GM23248 (cell line): ENCODE measurements at regions not wholly inside any gene's neighbourhood (a gene's known extent, or its start where the extent isn't known, plus 50 kb on each side); places are given as distances from the start of the nearest gene placed in this dataset.

ENCODE experiments used
- DNase-seq: peaks from one replicate; pipeline ENCODE4 v3.0.0-alpha.2; 2015
- H2AFZ ChIP-seq: fragments of 200-600 bp; sonication (generic); 2 replicates; pipeline ENCODE4 v1.6.1; 2016; ENCODE audit warnings: antibody characterized with exemption
- H3F3A ChIP-seq: fragments of 200-600 bp; sonication (generic); 2 replicates; pipeline ENCODE4 v1.6.1; 2016; ENCODE audit warnings: mild to moderate bottlenecking, antibody characterized with exemption, mixed run types; ENCODE audit not compliant: insufficient read depth
- H3K27ac ChIP-seq: fragments of 200-600 bp; sonication (generic); 2 replicates; pipeline ENCODE4 v1.5.1; 2016; ENCODE audit warnings: mild to moderate bottlenecking
- H3K27me3 ChIP-seq: fragments of 200-600 bp; sonication (generic); replicated peaks from 2 replicates; pipeline ENCODE4 v1.6.1; 2016; ENCODE audit warnings: mild to moderate bottlenecking; ENCODE audit not compliant: insufficient read depth
- H3K36me3 ChIP-seq: fragments of 200-600 bp; sonication (generic); 2 replicates; pipeline ENCODE4 v1.6.1; 2016; ENCODE audit warnings: low read depth, mild to moderate bottlenecking
- H3K4me1 ChIP-seq: fragments of 200-600 bp; sonication (generic); 2 replicates; pipeline ENCODE4 v1.6.1; 2016; ENCODE audit warnings: mild to moderate bottlenecking; ENCODE audit not compliant: insufficient read depth
- H3K4me2 ChIP-seq: fragments of 200-600 bp; sonication (generic); one replicate; pipeline ENCODE4 v1.6.1; 2016; ENCODE audit warnings: mild to moderate bottlenecking; ENCODE audit not compliant: unreplicated experiment
- H3K4me3 ChIP-seq: fragments of 200-600 bp; sonication (generic); 2 replicates; pipeline ENCODE4 v1.5.1; 2016; ENCODE audit warnings: mild to moderate bottlenecking
- H3K79me2 ChIP-seq: fragments of 200-600 bp; sonication (generic); 2 replicates; pipeline ENCODE4 v1.6.1; 2016; ENCODE audit warnings: mild to moderate bottlenecking; ENCODE audit not compliant: insufficient read depth
- H3K9ac ChIP-seq: fragments of 200-600 bp; sonication (generic); 2 replicates; pipeline ENCODE4 v1.6.1; 2016; ENCODE audit warnings: mild to moderate bottlenecking
- H3K9me2 ChIP-seq: fragments of 200-600 bp; sonication (generic); 2 replicates; pipeline ENCODE4 v1.6.1; 2016; ENCODE audit warnings: mixed run types, mild to moderate bottlenecking, moderate library complexity; ENCODE audit not compliant: insufficient read depth
- H3K9me3 ChIP-seq: fragments of 200-600 bp; sonication (generic); one replicate; pipeline ENCODE4 v1.6.1; 2017; ENCODE audit warnings: low read depth
- H4K20me1 ChIP-seq: fragments of 200-600 bp; sonication (generic); 2 replicates; pipeline ENCODE4 v1.6.0; 2016; ENCODE audit not compliant: insufficient read depth
- EZH2 ChIP-seq: fragments of 200-600 bp; sonication (generic); IDR thresholded peaks from 2 replicates; pipeline ENCODE4 v1.6.1; 2018; ENCODE audit warnings: antibody characterized with exemption, mild to moderate bottlenecking; ENCODE audit not compliant: insufficient read depth, poor library complexity, severe bottlenecking
- EZH2phosphoT487 ChIP-seq: fragments of 200-600 bp; sonication (generic); IDR thresholded peaks from 2 replicates; pipeline ENCODE4 v1.6.1; 2018; ENCODE audit warnings: antibody characterized with exemption, moderate library complexity, mild to moderate bottlenecking, low read depth; ENCODE audit not compliant: insufficient read depth
- WGBS, 2 experiments: methylation state at CpG; one replicate each; pipeline ENCODE4 v1.1.6; 2015 to 2017; ENCODE audit warnings: low lambda C conversion rate in 2 of 2, low coverage in 1 of 2; ENCODE audit errors: missing lambda C conversion rate in 2 of 2; 5-methylcytosine and 5-hydroxymethylcytosine counted together
- in situ Hi-C: fragments of 300-500 bp; cut with MboI; formaldehyde crosslinking; loops from 2 replicates; pipeline ENCODE4 v1.15.0; 2020

DNA sequence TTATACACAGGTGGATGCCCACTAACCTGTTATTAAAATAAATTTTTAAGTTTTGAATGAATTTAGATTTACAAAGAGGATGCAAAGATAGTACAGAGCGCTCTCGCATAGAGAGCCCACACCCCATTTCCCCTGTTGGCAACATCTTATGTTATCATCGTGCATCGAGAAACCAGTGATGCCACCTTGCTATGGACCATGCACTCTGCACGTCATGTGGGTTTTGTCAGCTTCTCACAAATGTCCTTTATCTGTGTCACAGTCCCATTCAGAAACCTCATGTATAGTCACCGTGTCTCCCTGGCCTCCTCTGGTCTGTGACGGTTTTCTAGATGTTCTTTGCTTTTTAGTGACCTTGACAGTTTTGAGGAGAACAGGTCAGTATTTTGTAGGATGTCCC lies 60.0 kb downstream of the ING1 start:
- no peak overlapping the region for H3K4me2 ChIP-seq
- H3K9ac ChIP-seq = no peak overlapping the region
- no peaks in the 10 kb centered on the region for H3F3A ChIP-seq
- H2AFZ ChIP-seq = no peak overlapping the region
- no peak for DNase-seq
- H4K20me1 ChIP-seq = no peaks in the 10 kb centered on the region
- no peaks in the 10 kb centered on the region for H3K9me3 ChIP-seq
- in situ Hi-C loops = no loop called here
- TF ChIP-seq EZH2 (no peak), EZH2phosphoT487 (no peak)
- no peaks in the 10 kb centered on the region for H3K79me2 ChIP-seq
- H3K9me2 ChIP-seq = no peaks in the 10 kb centered on the region
- H3K36me3 ChIP-seq = no peaks in the 10 kb centered on the region
- H3K27me3 ChIP-seq = no peaks in the 10 kb centered on the region
- no peak overlapping the region for H3K4me3 ChIP-seq
- WGBS, 2 experiments = 85 to 87% methylated on average over 7 of the region's 7 CpGs
- H3K4me1 ChIP-seq = no peaks in the 10 kb centered on the region
- no peak overlapping the region for H3K27ac ChIP-seq

DNA sequence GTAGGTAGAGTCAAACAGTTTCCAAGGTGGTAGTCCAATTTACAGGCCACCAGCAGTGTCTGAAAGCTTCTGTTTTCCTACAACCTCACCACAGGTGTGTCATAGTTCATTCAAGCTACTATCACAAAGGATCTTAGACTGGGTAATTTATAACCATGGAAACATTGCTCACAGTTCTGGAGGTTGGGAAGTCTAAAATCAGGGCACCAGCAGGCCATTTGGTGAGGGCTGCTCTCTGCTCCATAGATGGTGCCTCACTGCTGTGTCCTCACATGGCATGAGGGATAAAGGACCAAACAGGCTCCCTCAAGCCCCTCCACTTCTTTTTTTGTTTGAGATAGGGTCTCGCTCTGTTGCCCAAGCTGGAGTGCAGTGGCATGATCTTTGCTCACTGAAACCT lies 60.6 kb downstream of the ING1 start:
- Histone ChIP-seq H3K4me1 (no peaks in the 10 kb centered on the region), H3K36me3 (no peaks in the 10 kb centered on the region), H3K79me2 (no peaks in the 10 kb centered on the region), H2AFZ (no peak overlapping the region), H3F3A (no peaks in the 10 kb centered on the region), H3K9me3 (no peaks in the 10 kb centered on the region), H4K20me1 (no peaks in the 10 kb centered on the region), H3K4me3 (no peak overlapping the region), H3K9ac (no peak overlapping the region), H3K27ac (no peak overlapping the region), H3K4me2 (no peak overlapping the region), H3K9me2 (no peaks in the 10 kb centered on the region), H3K27me3 (no peaks in the 10 kb centered on the region)
- TF ChIP-seq EZH2 (no peak), EZH2phosphoT487 (no peak)
- WGBS, 2 experiments = 56 to 65% methylated on average over 1 of the region's 1 CpG
- in situ Hi-C loops = no loop called here
- no peak for DNase-seq

DNA sequence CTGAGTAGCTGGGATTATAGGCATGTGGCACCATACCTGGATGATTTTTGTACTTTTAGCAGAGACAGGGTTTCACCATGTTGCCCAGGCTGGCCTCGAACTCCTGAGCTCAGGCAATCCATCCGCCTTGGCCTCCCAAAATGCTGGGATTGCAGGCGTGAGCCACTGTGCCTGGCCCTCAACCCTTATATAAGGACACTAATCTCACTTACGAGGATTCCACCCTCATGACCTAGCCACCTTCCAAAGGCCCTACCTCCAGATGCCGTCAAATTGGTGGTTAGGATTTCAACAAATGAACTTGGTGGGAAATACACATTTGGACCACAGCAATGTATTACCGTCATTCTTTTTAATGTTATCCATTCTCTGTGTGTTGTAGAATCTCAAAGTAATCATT lies 61.0 kb downstream of the ING1 start:
- H3K9me3 ChIP-seq = no peaks in the 10 kb centered on the region
- H3K9me2 ChIP-seq = no peaks in the 10 kb centered on the region
- WGBS, 2 experiments = 70 to 78% methylated on average over 6 of the region's 6 CpGs
- DNase-seq = no peak
- in situ Hi-C loops = no loop called here
- no peak overlapping the region for H3K27ac ChIP-seq
- H4K20me1 ChIP-seq = no peaks in the 10 kb centered on the region
- no peaks in the 10 kb centered on the region for H3F3A ChIP-seq
- H3K9ac ChIP-seq = no peak overlapping the region
- H3K36me3 ChIP-seq = no peaks in the 10 kb centered on the region
- no peaks in the 10 kb centered on the region for H3K4me1 ChIP-seq
- no peak overlapping the region for H3K4me2 ChIP-seq
- H2AFZ ChIP-seq = no peak overlapping the region
- H3K79me2 ChIP-seq = no peaks in the 10 kb centered on the region
- H3K27me3 ChIP-seq = no peaks in the 10 kb centered on the region
- TF ChIP-seq EZH2 (no peak), EZH2phosphoT487 (no peak)
- no peak overlapping the region for H3K4me3 ChIP-seq

DNA sequence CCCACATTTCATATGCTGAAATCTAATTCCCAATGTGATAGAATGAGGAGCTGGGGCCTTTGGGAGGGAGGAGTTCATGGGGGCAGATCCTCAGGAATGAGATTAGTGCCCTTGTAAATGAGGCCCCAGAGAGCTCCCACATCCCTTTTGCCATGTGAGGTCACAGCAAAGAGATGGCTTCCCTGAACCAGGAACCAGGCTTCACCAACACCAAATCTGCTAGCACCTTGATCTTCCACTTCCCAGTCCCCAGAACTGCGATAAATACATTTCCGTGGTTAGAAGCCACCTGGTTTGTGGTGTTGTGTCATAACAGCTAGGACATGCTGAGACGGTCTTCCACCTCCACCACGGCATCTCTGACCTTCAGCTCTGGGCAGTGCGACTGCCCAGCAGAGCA lies 62.1 kb downstream of the ING1 start:
- no peaks in the 10 kb centered on the region for H4K20me1 ChIP-seq
- H3K27me3 ChIP-seq = no peaks in the 10 kb centered on the region
- H3K79me2 ChIP-seq = no peaks in the 10 kb centered on the region
- no peak overlapping the region for H2AFZ ChIP-seq
- WGBS, 2 experiments = 85 to 92% methylated on average over 5 of the region's 5 CpGs
- H3K27ac ChIP-seq = no peak overlapping the region
- no peak overlapping the region for H3K4me2 ChIP-seq
- no peaks in the 10 kb centered on the region for H3K9me3 ChIP-seq
- in situ Hi-C loops = no loop called here
- TF ChIP-seq EZH2phosphoT487 (no peak), EZH2 (no peak)
- no peak overlapping the region for H3K9ac ChIP-seq
- H3K4me3 ChIP-seq = no peak overlapping the region
- no peaks in the 10 kb centered on the region for H3F3A ChIP-seq
- no peaks in the 10 kb centered on the region for H3K36me3 ChIP-seq
- no peaks in the 10 kb centered on the region for H3K9me2 ChIP-seq
- H3K4me1 ChIP-seq = no peaks in the 10 kb centered on the region
- DNase-seq = no peak

DNA sequence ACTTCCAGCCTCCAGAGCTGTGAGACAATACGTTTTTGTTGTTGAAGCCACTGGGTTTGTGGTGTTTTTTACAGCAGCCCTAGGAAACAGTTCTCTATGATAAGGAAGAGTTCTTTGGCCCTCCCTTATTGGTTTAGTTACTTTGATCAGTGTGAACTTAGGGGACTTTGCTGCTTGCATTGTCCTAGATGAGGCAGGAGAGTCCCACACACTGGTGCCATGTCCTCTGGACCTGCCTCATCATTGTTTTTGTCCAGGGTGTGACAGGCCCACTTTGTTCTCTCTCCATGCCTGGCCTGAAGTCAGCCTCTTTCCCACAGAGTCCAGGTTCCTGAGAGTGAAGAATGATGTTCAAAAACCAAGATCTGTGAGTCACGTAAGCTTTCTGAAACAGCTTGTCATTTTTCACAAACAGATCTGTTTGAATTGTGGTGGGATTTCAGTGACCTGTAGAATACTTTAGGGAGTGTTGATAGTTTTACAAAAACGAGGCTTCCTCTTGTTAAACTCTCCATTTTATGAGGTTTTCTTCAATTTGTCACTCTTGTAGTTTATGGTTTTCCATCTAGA lies 63.8 kb downstream of the ING1 start:
- H4K20me1 ChIP-seq = no peaks in the 10 kb centered on the region
- H3K36me3 ChIP-seq = no peaks in the 10 kb centered on the region
- 48 to 52% methylated on average over 3 of the region's 3 CpGs for WGBS, 2 experiments
- no peaks in the 10 kb centered on the region for H3K9me3 ChIP-seq
- H3K27me3 ChIP-seq = no peaks in the 10 kb centered on the region
- H2AFZ ChIP-seq = no peak overlapping the region
- no peaks in the 10 kb centered on the region for H3K4me1 ChIP-seq
- no peaks in the 10 kb centered on the region for H3K9me2 ChIP-seq
- no peak for DNase-seq
- H3K4me2 ChIP-seq = no peak overlapping the region
- no peaks in the 10 kb centered on the region for H3K79me2 ChIP-seq
- H3F3A ChIP-seq = no peaks in the 10 kb centered on the region
- H3K27ac ChIP-seq = no peak overlapping the region
- in situ Hi-C loops = no loop called here
- H3K4me3 ChIP-seq = no peak overlapping the region
- no peak overlapping the region for H3K9ac ChIP-seq
- no peak for TF ChIP-seq EZH2
- TF ChIP-seq EZH2phosphoT487 = no peak
